ENCODE measurements at regions not wholly inside any gene's neighbourhood (a gene's known extent, or its start where the extent isn't known, plus 50 kb on each side); places are given as distances from the start of the nearest gene placed in this dataset.

DNA sequence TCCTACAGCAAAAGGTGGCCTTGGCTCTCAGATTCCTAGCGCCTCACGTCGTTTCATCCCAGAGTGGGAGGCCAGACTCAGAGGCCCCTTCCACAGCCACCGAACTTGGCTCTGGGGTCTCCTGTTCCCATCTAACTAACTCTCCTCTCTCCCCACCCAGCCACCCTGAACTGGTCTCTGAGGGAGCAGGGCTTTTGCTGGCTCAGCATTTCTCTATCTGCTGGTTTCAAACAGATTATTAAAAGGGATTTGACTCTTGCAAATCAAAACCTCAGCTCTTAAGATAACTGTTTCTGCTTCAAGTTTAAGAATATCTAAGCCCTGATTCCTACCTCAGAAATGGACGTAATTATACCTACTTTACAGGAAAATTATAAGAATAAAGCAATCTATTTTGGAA, 91.0 kb upstream of the ATP1B1 start:
- DNase-seq (ENCODE audit: low read depth), result no peak
- TF ChIP-seq, protein P1, sequence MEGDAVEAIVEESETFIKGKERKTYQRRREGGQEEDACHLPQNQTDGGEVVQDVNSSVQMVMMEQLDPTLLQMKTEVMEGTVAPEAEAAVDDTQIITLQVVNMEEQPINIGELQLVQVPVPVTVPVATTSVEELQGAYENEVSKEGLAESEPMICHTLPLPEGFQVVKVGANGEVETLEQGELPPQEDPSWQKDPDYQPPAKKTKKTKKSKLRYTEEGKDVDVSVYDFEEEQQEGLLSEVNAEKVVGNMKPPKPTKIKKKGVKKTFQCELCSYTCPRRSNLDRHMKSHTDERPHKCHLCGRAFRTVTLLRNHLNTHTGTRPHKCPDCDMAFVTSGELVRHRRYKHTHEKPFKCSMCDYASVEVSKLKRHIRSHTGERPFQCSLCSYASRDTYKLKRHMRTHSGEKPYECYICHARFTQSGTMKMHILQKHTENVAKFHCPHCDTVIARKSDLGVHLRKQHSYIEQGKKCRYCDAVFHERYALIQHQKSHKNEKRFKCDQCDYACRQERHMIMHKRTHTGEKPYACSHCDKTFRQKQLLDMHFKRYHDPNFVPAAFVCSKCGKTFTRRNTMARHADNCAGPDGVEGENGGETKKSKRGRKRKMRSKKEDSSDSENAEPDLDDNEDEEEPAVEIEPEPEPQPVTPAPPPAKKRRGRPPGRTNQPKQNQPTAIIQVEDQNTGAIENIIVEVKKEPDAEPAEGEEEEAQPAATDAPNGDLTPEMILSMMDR (IDR thresholded peaks at IDR 0.05; ENCODE audit: low read depth, low read length), result no peak
- TF ChIP-seq, protein P2, sequence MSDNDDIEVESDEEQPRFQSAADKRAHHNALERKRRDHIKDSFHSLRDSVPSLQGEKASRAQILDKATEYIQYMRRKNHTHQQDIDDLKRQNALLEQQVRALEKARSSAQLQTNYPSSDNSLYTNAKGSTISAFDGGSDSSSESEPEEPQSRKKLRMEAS (IDR thresholded peaks at IDR 0.05; ENCODE audit: low read depth, low read length), result no peak
- no peak for TF ChIP-seq MYC (IDR thresholded peaks at IDR 0.05; ENCODE audit: low read depth, low read length)
- no peak for TF ChIP-seq POLR2A (IDR thresholded peaks at IDR 0.05; ENCODE audit: extremely low read depth, insufficient read length)

DNA sequence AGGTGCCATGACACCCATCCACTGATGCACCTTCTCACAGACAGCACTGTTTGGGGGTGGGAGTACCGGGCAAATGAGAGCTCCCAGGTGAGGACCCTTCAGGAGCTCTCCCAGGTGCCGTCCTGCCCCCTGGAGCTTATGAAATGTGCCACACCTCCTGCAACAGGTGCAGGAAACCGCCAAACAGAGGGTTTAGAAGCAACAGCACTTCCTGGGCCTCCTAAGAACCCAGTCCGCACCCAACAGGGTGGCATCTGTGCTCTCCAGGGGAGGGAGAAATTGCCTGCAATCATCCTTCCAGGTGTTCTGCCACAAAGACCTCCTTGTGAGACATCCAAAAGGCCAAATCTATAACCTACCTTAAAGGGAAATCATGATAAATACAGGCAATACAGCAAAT, 87.7 kb upstream of the ATP1B1 start:
- no peak overlapping the region for H3K4me3 ChIP-seq (ENCODE audit: low read depth, low read length)
- no peak for DNase-seq (ENCODE audit: low read depth)
- TF ChIP-seq, protein P1 (IDR thresholded peaks at IDR 0.05; ENCODE audit: low read depth, low read length), result no peak
- TF ChIP-seq POLR2A (IDR thresholded peaks at IDR 0.05; ENCODE audit: extremely low read depth, insufficient read length), result no peak
- TF ChIP-seq MYC (IDR thresholded peaks at IDR 0.05; ENCODE audit: low read depth, low read length), result no peak
- TF ChIP-seq, protein P2 (IDR thresholded peaks at IDR 0.05; ENCODE audit: low read depth, low read length), result no peak

More for the DNA sequence above, 91.0 kb upstream of the ATP1B1 start:
- H3K4me3 ChIP-seq (ENCODE audit: low read depth, low read length), result no peak overlapping the region

DNA sequence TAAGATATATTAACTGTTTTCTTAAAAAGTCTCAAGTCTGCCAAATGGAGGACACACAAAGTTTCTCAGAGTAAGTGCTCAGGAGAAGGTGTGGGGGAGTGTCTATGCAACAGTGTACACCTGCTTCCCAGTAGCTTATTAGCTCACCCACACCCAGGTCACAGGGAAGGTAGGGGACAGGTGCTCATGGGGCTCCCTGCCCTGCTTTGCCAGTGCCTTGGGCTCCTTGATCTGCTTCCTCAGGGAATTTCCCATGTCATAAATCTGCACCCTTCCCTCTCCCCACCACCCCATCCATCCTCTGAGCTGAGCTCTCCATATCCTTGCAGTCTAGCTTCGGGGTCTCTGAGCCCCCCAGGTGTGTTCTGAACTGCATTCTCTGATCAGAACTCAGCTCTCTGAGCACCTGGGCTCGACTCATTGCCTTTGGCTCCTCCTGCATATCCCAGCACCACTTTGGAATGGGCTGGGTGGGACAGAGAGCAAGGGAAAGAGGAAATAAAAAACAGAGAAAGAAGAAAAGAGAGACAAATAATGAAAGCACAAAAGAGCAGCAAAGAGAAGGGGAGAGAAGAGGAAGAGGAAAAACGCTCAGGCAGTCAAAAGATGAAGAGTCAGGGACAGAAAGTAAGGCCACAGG, 87.0 kb upstream of the ATP1B1 start:
- H3K4me3 ChIP-seq (ENCODE audit: low read depth, low read length), result no peak overlapping the region
- TF ChIP-seq POLR2A (IDR thresholded peaks at IDR 0.05; ENCODE audit: extremely low read depth, insufficient read length), result no peak
- TF ChIP-seq, protein P1 (IDR thresholded peaks at IDR 0.05; ENCODE audit: low read depth, low read length), result no peak
- TF ChIP-seq MYC (IDR thresholded peaks at IDR 0.05; ENCODE audit: low read depth, low read length), result no peak
- TF ChIP-seq, protein P2 (IDR thresholded peaks at IDR 0.05; ENCODE audit: low read depth, low read length), result no peak
- DNase-seq (ENCODE audit: low read depth), result no peak

DNA sequence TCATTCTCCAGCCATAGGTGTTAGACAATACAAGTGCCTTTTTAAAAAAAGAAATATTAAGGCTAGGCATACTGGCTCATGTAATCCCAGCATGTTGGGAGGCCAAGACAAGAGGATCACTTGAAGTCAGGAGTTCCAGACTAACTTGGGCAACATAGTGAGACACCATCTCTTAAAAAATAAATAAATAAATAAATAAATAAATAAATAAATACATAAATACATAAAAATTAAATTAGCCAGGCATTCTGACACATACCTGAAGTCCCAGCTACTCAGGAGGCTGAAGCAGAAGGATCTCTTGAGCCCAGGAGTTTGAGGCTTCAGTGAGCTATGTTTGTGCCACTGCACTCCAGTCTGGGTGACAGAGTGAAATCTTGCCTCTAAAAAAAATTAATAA, 85.8 kb upstream of the ATP1B1 start:
- H3K4me3 ChIP-seq (ENCODE audit: low read depth, low read length), result no peak overlapping the region
- TF ChIP-seq, protein P1 (IDR thresholded peaks at IDR 0.05; ENCODE audit: low read depth, low read length), result no peak
- no peak for TF ChIP-seq POLR2A (IDR thresholded peaks at IDR 0.05; ENCODE audit: extremely low read depth, insufficient read length)
- TF ChIP-seq, protein P2 (IDR thresholded peaks at IDR 0.05; ENCODE audit: low read depth, low read length), result no peak
- no peak for TF ChIP-seq MYC (IDR thresholded peaks at IDR 0.05; ENCODE audit: low read depth, low read length)
- no peak for DNase-seq (ENCODE audit: low read depth)

DNA sequence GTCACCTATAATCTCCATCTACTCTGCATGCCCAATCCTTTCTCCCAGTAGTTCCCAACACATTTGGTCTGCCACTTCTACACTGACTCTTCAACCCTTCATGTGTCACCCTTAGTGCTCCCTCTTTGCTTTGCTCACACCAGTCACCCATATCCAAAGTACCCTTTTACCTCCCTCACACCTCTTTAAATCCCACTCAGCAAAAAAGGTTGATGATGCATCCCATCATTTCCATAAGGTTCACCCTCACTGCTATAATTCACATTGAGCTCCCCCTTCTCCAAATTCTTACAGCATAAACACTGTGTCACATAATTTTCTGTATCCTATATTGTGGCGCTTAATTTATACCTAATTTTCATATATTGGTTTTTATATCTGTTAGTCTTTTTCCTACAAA, 83.8 kb upstream of the ATP1B1 start:
- no peak for TF ChIP-seq MYC (IDR thresholded peaks at IDR 0.05; ENCODE audit: low read depth, low read length)
- TF ChIP-seq, protein P2 (IDR thresholded peaks at IDR 0.05; ENCODE audit: low read depth, low read length), result no peak
- TF ChIP-seq POLR2A (IDR thresholded peaks at IDR 0.05; ENCODE audit: extremely low read depth, insufficient read length), result no peak
- TF ChIP-seq, protein P1 (IDR thresholded peaks at IDR 0.05; ENCODE audit: low read depth, low read length), result no peak
- H3K4me3 ChIP-seq (ENCODE audit: low read depth, low read length), result no peak overlapping the region
- no peak for DNase-seq (ENCODE audit: low read depth)

Measured in NB4 (cell line).